Activated CD8-positive, alpha-beta memory T cell treated with anti-CD3 and anti-CD28 coated beads, Interleukin-2, amount 50 U/mL, for 24 hours (primary cell): ENCODE measurements at regions not wholly inside any gene's neighbourhood (a gene's known extent, or its start where the extent isn't known, plus 50 kb on each side); places are given as distances from the start of the nearest gene placed in this dataset.
"Not testable (repeated sequence)": the region's sequence is repeated elsewhere in the genome, so short reads cannot be mapped to it uniquely, and the experiment has no call there.

Source experiments
- DNase-seq: peaks from one replicate; pipeline ENCODE4 v3.0.0-alpha.2; 2020; ENCODE audit errors: extremely low read depth

DNA sequence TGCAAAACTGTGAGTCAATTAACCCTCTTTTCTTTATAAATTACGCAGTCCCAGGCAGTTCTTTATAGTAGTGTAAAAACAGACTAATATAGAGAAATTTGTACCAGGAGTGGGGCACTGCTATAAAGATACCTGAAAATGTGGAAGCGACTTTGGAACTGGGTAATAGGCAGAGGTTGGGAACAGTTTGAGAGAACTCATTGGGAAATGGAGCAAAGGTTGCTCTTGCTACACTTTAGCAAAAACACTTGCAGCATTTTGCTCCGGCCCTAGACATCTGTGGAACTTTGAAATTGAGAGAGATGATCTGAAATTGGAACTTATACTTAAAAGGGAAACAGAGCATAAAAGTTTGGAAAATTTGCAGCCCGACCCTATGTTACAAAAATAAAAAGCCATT, 810.9 kb downstream of the LTN1 start:
- no peak for DNase-seq

DNA sequence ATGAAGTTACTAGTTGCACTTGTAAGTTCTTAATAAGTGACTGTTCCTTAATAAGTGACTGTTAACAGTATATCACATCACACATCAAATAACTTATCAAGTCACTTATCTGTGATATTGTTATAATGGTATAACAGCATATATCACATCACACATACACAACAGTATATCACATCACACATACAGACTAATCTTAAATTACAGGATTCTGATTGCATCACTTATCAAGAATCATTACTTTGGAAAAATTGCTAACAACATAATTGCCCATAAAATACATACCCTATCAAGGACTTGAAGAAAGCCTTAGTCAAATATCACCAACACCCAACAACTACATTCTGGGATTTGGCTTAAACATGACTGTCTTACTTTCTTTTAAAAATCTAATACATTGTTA, 813.5 kb downstream of the LTN1 start:
- DNase-seq: no peak

DNA sequence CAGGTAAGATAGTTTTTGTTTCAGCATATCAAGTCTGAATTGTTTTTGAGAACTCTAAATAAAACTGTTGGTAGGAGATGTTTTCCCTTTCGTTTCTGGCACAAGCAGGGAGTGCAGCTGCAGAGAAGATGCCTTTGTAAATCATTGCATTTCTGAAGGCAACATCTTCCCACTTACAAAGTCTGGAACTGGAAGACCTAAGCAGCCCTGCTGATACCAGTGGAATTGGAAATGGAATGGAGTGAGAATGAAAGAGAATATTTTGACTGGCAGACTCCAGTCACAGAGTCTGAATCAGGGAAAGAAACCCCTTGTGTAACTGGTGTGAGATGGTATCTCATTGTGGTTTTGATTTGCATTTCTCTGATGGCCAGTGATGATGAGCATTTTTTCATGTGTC, 815.6 kb downstream of the LTN1 start:
- DNase-seq: no peak

DNA sequence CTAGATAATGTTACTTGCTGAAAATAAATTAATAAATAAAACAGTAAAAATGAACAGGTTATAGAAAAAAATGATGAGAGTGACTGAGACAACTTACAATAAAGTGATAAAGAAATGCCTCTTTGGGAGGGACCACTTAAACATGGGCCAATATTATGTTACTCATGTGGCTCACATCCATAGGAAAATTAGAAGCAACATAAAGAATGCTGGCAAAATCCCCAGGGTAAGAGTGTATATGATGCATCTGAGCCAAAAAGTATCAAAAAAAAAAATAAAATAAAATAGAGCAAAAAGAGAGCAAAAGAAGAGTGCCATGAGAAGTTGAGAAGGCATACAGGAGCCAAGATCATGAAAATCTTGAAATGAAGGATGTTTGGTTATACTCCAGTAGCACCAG, 818.0 kb downstream of the LTN1 start:
- DNase-seq: no peak

DNA sequence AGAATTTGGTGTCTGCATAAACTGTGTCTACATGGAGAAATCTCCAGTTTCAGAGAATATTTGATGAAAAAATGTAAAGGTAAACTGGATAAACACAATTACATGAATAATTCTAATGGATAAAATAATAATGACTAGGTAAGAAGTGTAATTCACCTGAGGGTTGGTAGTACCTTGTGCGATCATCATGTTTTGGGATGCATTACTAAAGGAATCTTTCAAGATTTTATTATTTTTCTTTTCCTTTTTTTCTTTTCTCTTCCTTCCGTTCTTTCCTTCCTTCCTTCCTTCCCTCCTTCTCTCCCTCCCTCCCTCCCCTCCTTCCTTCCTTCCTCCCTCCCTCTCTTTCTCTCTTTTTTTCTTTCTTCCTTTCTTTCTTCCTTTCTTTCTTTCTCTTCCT, 818.7 kb downstream of the LTN1 start:
- no peak for DNase-seq

DNA sequence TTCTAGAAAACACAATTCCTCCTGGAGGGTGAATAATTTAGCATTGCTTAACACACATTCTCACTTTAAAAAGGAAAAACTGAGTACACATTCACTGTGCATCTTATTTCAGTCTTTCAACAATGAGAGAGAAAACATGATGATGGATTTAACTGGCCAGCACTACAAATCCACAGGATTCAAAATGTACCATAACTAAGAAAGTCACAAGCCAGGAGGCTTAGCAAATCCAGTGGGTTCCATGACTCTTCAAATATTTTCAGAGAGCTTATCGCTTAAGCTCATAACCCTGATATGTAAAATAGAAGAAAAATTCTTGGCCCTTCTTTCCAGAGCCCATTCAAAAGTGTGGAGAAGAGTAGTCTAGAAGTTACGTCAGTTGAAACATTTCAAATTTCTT, 820.3 kb downstream of the LTN1 start:
- no peak for DNase-seq

DNA sequence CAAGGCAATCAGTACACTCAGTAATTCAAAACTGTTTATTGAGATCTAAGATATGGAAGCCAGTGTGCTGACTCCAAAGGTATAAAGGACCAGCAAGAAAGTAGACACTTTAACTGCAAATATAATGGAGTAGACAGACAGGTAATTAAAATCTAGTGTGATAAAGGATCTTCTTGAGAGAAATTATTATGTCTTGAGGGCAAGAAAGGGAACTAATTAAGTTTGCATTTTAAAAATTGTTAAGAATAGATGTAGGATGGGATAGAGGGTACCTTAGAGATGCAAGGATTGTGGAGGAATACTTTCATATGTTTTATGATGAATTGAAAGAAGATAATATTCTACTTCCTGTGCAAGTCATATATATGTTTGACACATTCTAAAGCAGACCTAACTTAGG, 825.3 kb downstream of the LTN1 start:
- DNase-seq: no peak

DNA sequence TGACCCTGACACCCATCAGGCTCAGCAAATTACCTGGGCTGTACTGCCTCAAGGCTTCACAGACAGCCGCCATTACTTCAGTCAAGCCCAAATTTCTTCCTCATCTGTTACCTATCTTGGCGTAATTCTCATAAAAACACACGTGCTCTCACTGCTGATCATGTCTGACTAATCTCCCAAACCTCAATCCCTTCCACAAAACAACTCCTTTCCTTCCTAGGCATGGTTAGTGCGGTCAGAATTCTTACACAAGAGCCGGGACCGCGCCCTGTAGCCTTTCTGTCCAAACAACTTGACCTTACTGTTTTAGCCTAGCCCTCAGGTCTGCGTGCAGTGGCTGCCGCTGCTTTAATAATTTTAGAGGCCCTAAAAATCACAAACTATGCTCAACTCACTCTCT, 828.2 kb downstream of the LTN1 start:
- DNase-seq: not testable (repeated sequence)

DNA sequence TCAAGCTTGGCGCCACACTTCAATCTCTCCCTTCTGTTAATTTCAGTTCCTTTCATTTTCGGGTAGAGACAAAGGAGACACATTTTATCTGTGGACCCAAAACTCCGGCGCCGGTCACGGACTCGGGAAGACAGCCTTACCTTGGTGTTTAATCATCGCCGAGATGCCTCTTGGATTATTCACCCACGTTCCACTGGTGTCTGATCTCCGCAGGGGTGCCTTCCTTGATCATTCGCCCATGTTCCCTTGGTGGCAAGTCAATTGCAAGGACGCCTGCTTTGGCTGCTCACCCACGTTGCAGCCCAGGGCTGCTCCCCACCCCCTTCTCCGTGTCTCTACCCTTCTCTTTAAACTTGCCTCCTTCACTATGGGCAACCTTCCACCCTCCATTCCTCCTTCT, 830.6 kb downstream of the LTN1 start:
- DNase-seq: not testable (repeated sequence)

DNA sequence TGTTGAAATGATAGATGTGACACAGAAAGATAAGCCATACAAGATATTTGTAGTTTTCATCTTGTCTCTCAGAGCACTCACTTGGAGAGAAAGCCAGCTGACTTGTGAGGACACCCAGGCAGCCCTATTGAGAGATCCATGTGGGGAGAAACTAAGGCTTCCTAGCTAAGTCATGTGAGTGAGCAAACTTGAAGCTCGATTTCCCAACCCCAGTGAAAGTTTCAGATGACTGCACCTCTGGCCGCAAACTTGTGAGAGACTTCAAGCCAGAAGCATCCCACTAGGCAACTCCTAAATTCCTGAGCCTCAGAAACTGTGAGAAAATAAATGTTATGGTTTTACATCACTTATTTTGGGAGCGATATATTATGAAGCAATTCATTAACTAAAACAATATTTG, 832.3 kb downstream of the LTN1 start:
- DNase-seq: no peak

DNA sequence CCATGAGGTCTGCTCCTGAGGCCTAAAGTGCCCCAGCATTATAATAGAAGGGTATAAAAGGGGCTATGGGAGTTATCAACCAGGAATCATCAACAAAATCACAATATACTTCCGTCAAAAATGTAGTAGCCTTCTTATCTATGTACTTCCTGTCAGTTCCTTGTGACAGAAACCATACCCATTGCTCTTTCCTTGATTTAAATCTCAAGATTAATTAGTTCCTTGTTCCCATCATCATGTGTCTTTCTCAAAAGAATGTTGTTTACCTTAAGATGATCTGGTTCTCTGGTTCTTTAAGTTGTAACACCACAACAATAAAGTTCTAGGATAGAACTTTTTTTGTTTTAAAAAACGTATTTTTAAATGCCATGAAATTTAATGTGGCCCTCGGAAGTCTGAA, 833.3 kb downstream of the LTN1 start:
- no peak for DNase-seq

DNA sequence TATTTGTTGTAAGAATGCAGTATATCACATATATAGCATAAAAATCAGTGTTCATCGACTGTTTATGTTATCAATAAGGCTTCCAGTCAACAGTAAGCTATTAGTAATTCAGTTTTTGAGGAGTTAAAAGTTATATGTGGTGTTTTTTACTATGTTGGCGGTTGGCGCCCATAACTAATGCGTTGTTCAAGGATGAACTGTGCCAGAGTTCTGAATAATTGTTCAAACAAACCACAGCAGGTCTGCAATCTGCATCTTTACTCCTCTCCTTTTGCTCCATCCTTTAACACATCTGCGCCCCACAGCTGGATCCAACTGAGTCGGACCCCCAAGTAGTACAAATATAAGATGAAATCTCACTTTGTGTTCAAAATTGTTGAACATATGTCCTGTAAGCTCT, 836.1 kb downstream of the LTN1 start:
- DNase-seq: no peak

DNA sequence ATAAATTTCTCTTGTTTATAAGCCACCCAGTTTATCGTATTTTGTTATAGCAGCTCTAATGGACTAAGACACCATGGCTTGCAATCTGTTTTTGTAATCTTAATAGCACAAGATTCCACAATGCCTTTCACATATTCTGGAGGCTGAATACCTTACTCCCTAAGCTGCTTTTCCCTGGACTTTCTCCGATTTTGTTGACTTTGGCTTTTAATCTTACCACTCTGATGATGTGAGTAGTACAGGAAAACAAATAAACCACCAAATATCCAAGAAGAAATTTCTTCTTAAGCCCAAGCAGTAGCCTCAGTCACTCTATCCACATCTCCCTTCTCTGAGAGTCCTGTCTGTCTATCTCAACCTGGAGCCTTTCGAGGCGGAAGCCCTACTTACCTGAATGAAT, 838.6 kb downstream of the LTN1 start:
- DNase-seq: no peak

DNA sequence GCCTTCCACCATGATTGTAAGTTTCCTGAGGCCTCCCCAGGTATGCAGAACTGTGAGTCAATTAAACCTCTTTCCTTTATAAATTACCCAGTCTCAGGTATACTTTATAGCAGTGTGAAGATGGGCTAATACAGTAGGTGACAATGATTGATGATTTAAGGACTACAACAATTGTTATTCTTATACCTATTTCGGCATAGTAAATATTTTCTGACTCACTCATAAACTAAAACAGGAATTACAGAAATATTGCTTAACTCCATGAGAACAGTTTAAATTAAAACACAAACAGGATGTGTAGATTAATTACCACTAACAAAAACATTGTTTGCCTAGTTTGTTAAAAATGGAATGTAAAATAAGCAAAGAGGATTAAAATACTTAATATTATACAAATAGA, 839.9 kb downstream of the LTN1 start:
- no peak for DNase-seq

DNA sequence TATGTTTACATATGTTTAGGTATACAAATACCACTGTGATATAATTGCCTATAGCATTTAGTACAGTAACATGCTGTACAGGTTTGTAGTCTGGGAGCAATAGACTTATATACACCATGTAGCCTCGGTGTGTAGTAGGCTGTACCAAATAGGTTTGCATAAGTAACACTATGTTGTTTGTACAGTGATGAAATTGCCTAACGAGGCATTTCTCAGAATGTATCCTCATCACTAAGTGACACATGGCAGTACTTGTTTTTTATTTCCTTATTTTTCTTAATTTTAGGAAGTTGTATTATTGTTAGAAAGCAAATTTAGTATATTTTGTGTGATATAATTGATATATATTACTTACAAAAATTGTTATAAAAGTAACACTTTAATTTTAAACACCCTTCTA, 840.9 kb downstream of the LTN1 start:
- DNase-seq: no peak

DNA sequence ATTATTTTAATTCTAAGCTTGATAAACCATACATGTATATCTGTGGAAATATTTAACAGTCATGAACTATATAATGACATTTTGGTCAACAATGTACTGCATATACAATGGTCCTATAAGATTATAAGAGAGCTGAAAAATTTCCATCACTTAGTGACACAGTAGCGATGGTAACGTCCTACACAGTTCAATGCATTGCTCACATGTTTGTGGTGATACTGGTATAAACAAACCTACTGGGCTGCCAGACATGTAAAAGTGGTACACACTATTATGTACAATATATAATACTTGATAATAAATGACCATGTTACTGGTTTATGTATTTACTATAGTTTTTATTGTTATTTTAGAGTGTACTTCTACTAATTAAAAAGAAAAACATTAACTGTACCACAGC, 841.9 kb downstream of the LTN1 start:
- no peak for DNase-seq

DNA sequence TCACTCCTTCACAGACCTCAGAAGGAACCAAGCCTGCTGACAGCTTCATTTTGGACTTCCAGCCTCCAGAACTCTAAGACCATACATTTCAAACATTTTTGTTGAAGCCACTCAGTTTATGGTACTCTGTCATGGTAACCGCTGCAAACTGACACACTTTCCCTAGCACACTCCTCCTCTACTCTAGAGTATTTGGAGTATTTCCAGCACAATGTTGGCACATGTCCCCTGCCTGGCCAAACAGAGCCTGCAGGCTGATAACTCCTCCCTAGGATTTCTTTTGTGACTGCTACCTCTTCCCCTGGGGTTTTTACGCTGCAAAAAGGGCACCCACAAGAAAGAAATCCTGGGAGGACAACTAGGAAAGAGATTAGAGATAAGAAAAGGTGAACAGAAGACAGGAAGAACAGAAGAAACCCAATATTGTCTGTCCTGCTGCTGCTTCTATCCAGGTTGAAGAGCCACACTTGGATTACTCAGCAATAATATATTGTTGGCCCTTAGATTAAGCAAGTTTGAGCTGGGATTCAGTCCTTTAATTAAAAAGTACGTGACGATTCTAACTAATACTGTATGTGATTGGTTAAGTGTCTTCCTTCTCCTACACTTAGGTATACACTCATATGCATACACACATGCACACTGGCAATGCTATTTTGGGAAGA, 844.1 kb downstream of the LTN1 start:
- no peak for DNase-seq

DNA sequence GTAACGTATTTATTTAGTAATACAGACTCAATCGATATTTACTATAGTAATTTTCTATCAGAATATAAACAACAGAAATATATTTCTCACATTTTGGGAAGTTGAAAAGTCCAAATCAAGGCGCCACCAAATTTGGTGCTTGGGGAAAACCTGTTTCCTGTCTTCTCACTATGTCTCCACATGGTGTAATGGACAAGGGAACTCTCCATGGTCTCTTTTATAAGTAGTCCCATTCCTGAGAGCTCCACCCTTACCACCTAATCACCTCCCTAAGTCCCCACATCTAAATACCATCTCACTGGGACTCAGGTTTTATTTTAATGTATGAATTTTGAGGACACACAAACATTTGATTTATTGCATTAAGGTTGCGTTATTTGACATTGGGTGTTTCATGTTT, 848.0 kb downstream of the LTN1 start:
- no peak for DNase-seq

DNA sequence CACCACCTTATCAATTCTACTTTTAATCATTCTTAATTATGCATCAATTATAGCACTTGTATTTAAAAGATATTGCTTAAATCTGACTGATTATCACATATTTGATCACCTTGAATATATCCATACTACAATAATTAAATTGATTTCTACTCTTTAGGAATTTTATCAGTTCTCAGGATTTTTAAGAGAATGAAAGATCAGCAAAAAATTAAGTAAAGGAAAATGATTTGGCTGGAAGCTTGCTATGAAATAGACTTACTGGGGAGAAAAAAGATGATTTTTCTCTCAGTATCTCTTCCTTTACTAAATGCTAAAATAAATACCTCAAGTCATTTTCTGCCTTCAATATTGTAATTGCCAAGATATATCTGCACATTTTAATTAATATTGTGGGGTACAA, 848.6 kb downstream of the LTN1 start:
- DNase-seq: no peak

DNA sequence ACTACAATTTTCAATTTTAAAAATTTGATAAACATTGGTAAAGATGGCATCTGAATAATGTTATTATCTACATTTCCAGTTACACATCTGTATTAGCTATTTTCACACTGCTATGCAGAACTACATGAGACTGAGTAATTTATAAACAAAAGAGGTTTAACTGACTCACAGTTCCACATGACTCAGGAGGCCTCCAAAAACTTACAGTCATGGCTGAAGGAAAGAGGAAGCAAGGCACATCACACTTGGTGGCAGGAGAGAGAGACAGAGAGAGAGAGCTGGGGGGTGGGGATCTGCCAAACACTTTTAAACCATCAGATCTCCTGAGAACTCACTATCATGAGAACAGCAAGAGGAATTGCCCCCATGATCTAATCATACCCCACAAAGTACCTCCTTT, 850.0 kb downstream of the LTN1 start:
- DNase-seq: no peak

DNA sequence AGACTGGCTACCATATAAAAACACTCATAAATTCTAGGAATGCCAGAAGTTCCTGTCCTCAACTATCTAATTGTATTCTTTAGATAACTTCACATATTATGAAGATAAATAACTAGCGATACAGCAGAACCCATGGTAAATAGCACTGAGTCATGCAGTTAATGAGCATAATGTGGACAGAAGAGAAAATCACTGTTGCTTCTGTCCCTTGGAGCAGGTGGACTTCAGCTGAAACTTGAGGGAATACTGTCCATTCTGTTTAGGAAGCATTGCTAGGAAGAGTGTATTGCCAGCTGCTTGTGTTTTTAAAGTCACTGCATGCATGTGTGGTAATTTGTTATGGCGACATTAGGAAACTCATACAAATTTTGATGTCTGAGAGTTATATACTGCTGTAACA, 854.4 kb downstream of the LTN1 start:
- DNase-seq: no peak

DNA sequence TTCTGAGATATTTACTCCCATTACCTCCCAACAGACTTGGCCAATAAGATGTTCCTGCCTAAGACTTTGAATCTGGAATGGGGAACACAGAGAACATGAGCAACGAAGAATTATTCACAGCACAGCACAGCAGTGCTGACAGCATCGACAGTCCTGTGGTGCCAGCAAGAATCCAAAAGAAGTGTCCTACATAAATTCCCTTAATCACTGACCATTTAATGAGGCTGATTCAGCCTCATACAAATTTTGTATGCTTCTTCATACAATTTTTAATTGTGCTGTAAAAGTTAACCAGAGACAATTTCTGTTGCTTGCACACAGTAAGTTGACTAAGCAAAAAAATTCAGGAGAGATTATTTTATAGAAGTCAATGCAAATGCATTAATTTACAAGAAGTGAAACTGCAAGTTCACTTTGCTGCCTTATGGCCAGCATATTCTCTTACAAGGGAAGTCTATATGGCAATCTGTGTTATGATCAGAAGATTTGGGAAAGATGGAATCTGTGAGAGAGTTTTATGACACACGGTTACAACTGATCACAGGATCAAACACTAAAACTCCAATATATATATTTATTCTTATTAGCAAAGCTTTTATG, 855.9 kb downstream of the LTN1 start:
- no peak for DNase-seq

DNA sequence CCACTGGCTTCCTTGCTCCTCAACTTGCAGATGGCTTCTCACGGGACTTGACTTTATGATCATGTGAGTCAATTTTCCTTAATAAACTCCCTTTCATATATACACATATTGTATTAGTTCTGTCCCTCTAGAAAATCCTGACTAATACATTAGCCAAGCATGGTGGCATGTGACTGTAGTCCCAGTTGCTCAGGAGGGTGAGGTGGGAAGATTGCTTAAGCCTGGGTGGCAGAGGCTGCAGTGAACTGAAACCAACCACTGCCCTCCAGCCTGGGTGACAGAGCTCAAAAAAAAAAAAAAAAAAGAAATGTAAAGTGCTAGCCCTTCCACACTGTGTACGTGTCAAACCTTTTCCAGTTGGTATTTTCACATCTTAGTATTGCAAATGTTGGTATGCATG, 857.0 kb downstream of the LTN1 start:
- no peak for DNase-seq

DNA sequence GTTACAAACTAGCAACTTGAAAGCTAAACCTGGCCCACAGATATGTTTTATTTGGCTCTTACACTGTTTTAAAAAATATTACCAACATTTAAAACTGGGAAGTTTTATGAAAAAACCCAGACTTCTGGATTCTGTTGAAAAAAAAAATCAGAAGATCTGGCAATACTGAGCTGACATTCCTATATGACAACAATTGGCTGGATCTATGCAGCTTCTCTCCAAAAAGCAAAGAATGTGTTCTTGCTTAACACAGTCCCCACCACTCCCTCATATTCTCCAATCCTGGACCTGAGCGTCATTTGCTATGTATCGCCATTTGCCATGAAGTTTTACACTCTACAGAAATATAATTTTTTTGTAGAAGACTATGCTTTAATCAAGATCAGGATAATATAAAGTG, 859.6 kb downstream of the LTN1 start:
- no peak for DNase-seq
